Ovary (tissue), 3 donors: ENCODE measurements at regions not wholly inside any gene's neighbourhood (a gene's known extent, or its start where the extent isn't known, plus 50 kb on each side); places are given as distances from the start of the nearest gene placed in this dataset.

Experiments
- EP300 ChIP-seq: sonication (generic); formaldehyde crosslinking; IDR thresholded peaks from one replicate; pipeline ENCODE4 v1.6.1; 2017; ENCODE audit warnings: antibody characterized with exemption
- POLR2A ChIP-seq: fragments of 450-650 bp; IDR thresholded peaks from one replicate; pipeline ENCODE4 v1.6.1; 2017; ENCODE audit warnings: antibody characterized with exemption, mild to moderate bottlenecking, moderate library complexity
- TF ChIP-seq, protein P1 (sequence below), 3 donors: fragments of 450-650 bp in 2 of 3; fragments of 200-600 bp in 1 of 3; IDR thresholded peaks; one replicate each; pipeline versions ENCODE4 v1.5.1 to v1.8.0; 2016 to 2022; ENCODE audit warnings: antibody characterized with exemption in 3 of 3, mild to moderate bottlenecking in 1 of 3
- donor health status: DM: no; HTN: no; CAD: no.

DNA sequence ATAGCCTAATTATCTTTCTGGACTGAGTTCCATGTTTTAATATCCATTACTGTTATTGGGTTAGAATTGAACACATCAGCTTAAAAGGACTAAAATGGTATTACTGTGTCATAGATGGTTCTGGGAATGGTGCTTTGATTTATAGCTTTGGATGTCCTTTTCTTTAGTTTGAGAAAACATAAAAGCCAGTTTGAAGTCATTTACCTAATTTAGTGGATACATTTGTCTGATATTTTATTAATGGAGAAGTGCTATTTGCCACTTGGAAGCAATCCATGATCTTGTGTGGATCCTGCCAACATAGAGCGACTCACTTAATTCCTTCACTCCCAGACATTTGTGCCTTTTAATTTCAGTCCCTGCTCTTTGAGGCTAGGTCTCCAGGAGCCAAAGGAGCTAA is 212.4 kb upstream of the PACRGL start:
- TF ChIP-seq POLR2A (no peak), EP300 (no peak)
- TF ChIP-seq, protein P1, sequence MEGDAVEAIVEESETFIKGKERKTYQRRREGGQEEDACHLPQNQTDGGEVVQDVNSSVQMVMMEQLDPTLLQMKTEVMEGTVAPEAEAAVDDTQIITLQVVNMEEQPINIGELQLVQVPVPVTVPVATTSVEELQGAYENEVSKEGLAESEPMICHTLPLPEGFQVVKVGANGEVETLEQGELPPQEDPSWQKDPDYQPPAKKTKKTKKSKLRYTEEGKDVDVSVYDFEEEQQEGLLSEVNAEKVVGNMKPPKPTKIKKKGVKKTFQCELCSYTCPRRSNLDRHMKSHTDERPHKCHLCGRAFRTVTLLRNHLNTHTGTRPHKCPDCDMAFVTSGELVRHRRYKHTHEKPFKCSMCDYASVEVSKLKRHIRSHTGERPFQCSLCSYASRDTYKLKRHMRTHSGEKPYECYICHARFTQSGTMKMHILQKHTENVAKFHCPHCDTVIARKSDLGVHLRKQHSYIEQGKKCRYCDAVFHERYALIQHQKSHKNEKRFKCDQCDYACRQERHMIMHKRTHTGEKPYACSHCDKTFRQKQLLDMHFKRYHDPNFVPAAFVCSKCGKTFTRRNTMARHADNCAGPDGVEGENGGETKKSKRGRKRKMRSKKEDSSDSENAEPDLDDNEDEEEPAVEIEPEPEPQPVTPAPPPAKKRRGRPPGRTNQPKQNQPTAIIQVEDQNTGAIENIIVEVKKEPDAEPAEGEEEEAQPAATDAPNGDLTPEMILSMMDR (IDR thresholded peaks at IDR 0.05) = no peak
